DMS153 treated with DMSO at 0.1 percent for 48 hours (cell line): ENCODE measurements at regions not wholly inside any gene's neighbourhood (a gene's known extent, or its start where the extent isn't known, plus 50 kb on each side); places are given as distances from the start of the nearest gene placed in this dataset.

Experiments used
- DNase-seq: peaks from one replicate; lab custom pipeline; 2025; ENCODE audit not compliant: unreplicated experiment; lab: John Stamatoyannopoulos, UW

DNA sequence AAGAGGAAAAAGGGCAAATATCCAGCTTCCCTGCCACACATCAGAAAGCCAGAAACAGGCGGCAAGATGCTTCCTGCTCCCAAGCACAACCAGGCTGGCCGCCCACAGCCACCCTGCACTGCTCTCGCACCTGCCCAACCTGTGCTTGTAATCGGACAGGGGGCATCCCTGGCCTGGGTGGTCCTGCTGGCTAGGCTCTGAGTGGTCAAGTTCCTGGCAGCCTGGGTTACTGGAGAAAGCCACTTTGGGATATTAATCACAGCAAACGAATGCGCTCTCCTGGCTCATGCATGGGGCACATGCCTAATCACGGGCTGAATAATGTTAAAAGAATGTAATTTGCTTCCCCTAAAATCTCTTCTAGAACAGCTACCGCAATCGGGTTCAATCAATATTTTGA lies 442.4 kb downstream of the MCTP2 start:
- DNase-seq: no peak

DNA sequence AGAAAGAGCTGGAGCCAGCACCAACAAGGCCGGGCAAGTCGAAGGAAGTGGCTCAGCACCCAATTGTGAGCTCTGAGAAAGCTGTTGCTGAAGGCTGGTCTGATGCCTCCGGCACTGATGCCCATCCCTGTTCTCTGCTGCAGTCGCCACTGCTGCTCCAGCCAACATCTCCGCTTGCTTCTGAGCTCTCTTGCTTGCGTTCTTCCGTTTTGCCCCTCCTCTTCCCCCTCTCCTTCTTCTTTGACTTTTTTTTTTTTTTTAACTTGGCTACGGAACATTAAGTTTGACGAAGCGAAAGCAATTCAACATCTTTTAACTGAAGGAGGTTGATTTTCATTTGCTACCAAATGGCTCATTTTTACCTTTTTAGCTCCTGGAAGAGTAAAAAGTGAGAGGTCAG lies 442.9 kb downstream of the MCTP2 start:
- no peak for DNase-seq

DNA sequence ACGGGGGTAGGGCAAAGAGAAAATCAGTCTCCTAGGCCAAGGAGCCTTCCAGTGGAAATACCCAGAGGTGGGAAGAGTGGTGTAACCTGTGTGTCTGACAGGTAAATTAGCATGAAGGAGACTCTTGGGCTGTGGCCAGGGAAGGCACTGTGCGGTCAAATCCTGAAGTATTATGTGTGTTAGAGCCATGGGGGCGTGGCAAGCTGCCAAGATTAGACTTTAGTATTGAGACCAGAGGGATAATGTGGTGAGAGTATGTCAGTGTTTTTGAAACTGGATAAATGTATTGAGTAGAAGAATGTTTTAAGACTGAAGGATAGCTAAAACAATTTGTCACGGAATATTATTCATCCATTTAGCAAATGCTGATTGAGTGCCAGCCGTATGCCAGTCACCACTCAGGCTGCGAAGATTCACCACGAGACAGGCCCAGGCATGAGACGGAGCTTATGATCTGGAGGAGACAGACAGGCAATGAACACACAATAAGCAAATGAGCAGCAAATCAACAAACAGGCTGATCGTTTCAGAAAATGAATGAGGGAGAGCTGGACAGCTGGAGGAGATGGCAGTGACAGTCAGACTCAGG lies 445.9 kb downstream of the MCTP2 start:
- no peak for DNase-seq

DNA sequence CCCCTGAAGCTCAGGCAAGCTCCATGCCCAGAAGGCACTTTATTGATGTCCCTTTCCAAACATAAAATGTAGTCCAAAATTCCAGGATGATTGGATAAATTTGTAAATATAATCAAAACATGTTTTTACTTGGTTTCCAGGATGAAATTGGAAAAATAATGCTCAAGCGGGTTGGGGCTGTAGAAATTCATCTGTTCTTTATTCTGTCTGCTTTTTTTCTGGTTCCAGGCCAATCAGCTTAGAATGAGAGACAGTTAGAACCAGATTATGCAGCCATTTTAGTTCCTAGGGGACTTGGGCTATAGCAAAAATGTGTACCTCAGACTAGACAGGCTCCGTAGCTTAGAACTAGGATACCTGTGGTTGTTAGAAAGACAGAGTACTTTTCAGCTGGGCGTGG lies 450.8 kb downstream of the MCTP2 start:
- DNase-seq: no peak

DNA sequence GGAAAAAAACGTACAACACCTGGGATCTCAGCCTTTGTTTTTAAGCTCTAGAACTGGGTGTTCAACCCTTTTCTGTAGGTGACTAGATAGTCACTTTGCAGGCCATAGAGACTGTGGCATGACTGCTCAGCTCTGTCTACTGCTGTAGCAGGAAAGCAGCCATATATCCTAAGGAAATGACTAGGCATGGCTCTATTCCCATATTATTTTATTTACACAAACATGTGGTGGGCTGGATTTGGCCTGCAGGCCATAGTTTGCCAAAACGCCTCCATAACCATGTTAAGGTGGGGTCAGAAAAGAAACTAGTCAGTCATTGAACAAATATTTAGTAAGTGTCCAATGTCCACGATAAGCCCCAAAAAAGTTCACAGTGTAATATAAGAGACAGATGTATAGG lies 452.5 kb downstream of the MCTP2 start:
- no peak for DNase-seq

DNA sequence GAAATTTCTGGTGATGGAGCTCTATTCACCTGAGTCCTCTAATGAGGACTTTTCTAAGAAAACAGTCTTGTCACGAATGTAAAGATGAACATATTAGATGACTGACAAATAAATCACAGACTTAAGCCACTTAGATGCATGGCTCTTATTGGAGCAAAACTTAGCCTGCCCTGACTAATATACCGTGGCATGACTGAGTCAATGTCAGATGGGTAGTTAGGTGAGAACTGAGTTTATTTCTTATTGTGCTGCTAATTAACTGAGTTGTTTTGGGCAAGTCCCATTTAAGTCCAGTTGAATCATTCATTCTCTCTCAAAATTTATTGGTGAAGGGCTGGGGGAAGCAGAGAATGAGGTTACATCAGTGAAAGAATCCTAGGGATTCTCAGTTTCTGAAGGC lies 459.8 kb downstream of the MCTP2 start:
- DNase-seq: no peak

DNA sequence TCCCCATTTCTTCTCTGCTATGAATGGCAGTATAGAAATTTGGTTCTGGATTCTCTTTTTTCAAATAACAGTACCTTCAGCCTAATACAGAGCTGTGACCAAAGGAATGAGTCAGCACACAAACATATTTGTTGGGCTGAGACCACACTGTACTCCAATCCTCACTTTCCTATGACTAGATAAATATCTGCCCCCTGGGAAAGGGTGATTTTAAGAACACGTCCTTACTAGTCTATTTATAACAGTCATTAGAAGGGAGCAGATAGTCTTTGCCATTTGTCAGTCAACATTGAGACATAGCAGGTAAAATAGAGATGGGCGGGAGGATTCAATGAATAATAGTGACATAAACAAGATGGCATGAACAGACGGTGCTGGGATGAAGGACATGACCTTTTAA lies 461.3 kb downstream of the MCTP2 start:
- DNase-seq: no peak

DNA sequence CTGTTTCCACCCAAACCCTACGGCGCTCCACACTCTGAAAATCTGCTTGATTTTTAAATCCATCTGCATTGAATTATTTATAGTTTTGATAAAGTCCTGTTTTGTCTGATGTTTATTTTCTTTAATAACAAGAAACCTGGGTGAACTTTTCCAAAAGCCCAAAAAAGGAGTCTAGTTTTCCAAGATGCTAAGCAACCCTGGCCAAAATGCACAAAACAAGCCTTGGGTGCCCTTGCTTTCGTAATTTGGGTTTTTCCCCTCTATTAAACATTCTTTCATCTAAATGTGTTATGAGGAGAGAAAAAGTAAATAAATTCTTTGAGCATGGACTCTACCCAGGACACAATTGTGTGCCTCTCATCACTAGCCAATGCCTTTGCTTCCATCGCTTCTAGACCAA lies 468.9 kb downstream of the MCTP2 start:
- no peak for DNase-seq

DNA sequence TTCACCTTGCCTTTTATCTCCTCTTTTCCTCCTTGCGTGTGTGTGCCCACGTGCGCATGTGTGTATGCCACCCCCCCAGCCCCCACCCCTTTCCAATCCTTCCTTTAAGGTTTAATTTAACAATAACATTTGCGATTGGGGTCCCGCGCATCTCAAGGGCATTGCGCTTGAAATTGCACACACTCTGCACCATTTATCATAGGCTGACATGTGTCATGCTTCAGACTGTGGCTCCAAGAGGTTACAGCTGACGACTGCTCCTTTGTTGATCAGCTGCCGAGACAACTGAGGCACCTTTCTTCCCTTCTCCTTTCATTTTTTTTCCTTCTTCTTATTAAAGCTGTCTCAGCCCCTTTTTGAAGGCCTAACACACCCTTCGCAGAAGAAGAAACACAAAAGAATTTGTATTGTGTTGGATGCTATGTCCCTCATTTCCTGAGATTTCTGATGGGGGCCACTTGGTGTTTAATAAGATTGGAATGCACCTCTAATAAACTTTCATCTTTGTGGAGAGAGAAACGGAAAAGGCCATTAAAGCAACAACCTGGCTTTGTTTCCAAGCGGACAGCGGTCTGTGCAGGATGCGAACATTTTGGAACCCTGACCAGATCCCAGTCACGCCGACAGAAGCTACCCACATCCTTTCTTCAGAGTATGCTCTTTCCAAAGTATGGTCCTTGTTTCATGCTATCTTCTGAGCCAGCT lies 470.1 kb downstream of the MCTP2 start:
- DNase-seq: no peak

DNA sequence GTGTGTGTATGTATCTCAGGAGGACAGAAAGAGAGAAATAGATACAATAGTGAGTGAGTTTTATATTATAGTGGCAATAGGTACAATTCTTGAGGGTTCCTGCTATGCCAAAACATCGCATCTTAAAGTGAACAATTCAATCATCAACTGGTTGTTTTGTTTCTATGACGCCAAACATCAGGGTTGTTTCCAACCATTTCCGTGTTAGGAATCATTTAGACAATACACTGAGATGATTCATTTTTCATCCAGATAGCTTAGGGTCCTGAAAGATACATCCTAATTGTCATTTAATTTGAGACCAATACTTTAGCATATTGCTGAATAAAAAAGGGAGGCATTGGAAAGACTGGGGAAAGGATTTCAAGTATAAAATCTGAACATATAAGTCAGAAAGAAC lies 472.2 kb downstream of the MCTP2 start:
- no peak for DNase-seq

DNA sequence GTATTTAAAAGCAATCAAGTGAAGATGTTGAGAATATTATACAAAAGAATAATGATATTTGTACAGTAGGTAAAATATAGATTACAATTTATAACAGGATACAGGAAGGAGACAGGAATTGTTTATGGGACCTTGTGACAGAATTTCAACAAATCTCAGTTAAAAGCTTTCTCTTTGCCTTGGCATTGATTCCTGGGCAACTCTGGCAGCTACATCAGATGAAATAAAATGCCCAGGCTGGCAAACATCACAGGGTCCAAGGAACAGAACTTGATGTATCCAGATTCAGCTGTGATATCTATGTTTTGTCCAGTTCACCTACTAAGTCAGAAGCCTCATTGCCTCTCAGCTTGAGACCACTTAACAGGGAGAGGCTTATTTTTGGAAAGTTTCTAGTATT lies 473.1 kb downstream of the MCTP2 start:
- no peak for DNase-seq

DNA sequence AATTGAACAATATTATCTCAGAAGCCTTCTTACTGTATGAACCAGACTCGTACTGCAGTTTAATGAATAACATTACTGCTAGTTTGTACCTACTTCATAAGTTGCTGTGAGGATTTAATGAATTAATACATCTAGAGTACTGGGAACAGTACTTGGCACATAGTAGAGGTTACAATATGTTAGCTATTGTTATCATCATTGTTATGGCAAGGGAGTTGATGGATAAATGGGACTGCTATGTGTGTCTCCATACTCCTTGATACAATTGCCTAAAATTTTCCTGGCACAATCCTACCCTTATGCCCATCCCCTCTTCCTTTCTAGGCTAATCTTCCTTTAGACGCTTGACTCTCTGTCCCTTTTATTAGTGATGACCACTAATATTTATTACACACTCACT lies 473.6 kb downstream of the MCTP2 start:
- DNase-seq: no peak

DNA sequence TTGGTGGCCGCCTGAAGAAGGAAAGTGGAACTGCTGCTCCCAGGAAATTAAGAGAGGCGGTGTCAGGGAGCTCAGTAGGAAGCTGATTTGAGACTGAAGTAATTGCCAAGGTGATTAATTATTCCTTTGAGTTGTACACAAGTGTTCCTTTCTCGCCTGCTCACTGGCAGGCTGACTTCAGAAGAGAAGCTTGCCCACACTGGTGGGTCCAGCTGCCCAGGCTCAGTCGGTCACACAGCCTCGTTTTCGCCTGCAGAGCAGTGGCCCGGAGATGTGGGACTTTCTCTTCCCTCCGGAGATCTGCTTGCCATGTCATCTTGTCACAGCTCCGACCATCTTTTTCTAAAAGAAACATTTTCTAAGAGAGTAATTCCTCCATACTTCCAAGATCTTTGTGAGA lies 478.0 kb downstream of the MCTP2 start:
- DNase-seq: no peak

DNA sequence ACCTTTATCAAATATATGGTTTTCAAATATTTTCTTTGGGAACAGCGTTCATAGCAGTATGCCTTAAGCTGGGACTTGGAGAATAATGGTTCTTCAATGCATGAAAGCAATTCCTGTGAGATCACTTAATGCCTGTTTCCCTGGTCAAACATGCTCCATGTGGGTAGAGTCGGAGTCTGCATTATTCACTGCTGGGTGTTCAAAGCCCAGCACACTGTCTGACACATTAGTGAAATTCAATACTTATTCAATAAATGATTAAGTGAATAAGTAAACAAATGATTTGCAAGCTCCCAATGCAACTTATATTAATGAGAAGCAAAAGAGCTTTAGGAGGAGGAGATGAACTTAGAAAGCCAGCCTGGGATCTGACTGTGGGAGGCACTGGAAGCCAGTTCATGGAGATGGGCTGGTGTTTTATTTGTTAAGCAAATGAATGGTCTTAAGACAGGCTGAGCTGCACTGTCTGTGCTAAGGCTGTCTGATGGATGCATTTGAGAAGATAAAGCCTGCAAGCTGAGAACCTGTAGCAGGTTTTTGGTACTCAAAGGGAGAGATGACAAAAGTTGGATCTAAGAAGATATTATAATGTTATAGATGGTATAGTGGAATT lies 490.8 kb downstream of the MCTP2 start:
- DNase-seq: no peak

DNA sequence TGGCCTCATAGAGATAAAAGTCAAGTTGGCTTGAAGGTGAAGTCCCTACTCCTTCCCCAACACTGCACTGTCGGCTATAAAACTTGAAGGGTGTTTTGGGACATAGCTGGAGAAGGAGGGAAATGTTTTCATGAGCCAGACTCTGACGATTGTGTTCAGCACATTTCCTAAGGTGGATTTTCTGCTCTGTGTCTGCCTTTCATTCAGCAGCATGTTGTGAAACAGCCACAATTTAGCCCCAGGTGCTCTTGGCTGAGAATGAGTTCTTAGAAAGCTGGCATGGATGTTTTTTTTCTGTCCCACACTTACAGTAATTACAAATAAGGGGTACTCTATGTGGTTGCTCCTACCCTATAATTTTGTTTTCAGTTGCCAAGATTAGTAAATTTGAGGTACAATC lies 492.4 kb downstream of the MCTP2 start:
- DNase-seq: no peak

DNA sequence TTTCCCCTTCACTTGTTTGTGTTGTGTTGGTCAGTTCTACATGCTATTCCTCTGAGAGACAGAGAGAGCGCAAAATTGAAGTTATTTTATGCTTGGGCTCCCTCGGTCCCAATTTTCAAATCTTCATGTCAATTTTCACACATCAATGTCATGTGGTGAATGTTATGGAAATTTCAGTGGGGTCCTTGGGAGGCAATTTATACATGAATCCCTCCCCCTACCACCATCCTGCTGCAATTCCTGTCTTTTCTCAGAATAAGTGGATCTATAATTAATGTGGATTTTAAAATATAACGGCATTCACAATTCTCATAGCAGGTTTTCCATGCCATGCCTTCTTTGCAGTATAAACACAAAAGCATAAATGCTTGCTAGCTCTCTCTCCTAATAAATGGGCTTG lies 499.9 kb downstream of the MCTP2 start:
- no peak for DNase-seq

DNA sequence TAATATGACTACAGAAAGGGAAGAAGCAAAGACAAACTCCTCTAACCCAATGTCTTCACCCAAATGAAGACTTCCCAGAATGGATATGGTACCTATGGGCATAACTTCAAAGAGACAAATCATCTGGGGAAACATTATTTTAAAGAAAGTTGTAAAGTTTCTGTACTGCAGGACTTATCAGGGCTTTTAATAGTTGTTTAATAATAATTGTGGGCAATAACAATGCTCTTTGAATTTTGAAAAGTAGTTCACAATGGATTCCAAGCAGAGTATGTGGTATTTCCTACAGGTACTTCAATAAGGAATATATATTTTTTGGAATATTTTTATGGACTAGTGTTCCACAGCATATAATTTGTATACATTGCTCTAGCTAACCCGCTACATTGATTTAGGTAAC lies 503.1 kb downstream of the MCTP2 start:
- no peak for DNase-seq

DNA sequence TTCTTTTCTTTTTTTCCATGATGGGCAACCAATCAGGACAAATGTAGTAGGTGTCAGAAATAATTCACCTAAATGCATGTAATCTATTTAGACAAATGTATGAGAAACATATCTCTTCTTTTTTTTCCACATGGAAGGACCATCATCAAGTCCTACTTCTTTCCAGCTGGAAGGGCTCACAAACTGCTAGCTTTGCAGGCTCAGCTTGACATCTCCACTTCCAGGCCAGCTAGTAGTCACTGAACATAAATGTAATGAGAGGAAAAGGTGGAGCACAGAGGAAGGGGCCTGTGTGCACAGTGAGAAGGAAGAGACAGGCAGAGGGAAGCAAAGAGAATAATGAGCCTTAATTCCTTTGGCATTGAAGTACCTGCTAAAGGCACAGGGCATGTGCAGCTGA lies 504.9 kb downstream of the MCTP2 start:
- DNase-seq: no peak

DNA sequence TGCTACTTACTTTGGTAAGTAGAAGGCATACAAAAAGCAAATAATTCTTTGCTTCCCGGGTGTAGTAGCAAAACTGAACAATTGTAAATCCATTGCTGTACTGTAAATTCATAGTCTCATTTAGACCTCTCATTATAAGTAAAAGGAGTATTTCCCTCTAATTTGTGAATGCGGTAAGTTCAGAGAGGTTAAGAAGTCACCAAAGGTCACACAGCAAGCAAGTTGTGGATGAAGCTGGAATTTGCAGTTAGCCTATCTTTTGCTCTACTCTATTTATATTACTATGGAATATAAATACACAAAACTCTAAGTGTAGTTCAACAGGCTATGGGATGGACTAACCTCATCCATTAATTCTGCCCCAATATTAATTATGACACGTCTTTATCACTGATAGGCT lies 508.3 kb downstream of the MCTP2 start:
- no peak for DNase-seq

DNA sequence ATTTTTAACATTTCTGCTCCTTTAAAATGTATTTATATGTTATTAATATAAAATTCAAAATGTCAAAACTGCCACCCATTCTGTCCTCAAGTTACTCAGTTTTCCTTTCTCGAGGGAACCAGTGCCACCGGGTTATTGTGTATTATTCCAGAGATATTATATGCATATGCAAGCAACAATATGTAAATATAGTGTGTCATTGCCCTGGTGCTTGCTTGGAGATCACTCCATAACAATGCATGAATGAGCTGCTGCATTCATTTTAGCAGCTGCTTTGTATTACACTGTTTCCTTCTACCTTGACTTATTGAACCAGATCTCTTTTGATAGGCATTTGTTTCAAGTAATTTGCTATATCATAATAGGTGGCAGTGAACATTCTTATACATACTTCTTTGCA lies 509.1 kb downstream of the MCTP2 start:
- no peak for DNase-seq

DNA sequence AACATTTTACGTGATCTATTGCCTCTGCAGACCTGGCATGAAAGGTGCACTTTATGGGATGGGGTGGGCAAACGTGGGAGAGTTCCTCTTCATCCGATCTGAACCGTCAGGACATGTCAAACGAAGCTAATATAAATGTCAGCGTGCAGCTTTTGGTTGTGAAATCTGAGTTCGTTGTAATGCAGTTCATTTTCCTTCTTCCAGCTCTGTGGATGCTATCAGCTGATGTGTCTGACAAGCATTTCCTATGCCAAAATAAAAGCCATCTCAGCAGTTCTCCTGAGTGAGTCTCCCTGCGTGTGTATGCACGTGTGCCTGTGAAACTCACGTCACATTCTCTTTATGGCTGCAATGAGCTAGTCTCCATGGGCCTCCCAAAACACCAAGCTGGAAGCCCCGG lies 512.3 kb downstream of the MCTP2 start:
- no peak for DNase-seq

DNA sequence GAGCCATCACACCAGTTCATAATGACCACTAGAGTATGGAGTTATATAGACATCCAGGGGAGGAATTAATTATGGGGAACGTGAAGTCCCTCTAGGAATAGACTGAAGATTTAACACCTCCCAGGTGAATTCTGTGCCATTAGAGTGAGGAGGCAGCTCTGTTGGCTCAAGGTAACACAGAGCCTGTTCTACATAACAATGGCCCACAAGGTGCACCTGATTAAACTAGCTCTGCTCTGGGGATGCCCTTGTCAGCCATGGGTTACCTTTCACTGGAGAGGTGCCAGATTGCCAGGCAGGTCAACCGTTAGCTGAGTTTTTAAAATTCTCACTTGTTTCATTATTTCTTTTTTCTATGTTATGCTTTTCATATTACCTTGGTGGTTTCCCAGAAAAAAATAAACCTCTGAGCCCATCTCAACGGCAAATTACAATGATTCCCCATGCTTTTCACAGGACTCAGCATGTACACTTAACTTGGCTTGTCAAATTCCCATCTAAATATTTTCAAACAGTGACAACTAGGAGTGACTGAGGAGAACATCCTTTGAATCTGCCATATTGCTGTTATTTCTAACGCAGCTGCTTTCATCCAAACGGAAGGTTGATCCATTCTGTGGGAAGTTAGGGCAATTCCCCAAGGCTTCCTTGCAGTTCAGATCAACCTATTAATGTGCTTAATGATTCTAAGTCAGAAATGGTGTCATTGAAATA lies 512.9 kb downstream of the MCTP2 start:
- DNase-seq: no peak
